NCI-H345 treated with DMSO at 0.1 percent for 48 hours (cell line): ENCODE measurements at regions not wholly inside any gene's neighbourhood (a gene's known extent, or its start where the extent isn't known, plus 50 kb on each side); places are given as distances from the start of the nearest gene placed in this dataset.
"Not testable (repeated sequence)": the region's sequence is repeated elsewhere in the genome, so short reads cannot be mapped to it uniquely, and the experiment has no call there.

ENCODE experiments used
- DNase-seq: peaks from one replicate; lab custom pipeline; 2025; ENCODE audit not compliant: unreplicated experiment; lab: John Stamatoyannopoulos, UW

- DNase-seq: no peak
These were observed 539.4 kb upstream of the ID2 start for GRCh38 chr2:8142461-8142860.

- no peak for DNase-seq
These were observed 537.7 kb upstream of the ID2 start for GRCh38 chr2:8144131-8144631.

- DNase-seq: no peak
These were observed 537.1 kb upstream of the ID2 start for GRCh38 chr2:8144785-8145184.

- DNase-seq: not testable (repeated sequence)
These were observed 536.5 kb upstream of the ID2 start for GRCh38 chr2:8145375-8145774.

GRCh38 chr2:8146132-8147005, 535.5 kb upstream of the ID2 start:
- peak; percentile 84 for DNase-seq

GRCh38 chr2:8148260-8149006, 533.4 kb upstream of the ID2 start:
- DNase-seq: no peak

GRCh38 chr2:8149007-8149405, 532.9 kb upstream of the ID2 start:
- no peak for DNase-seq

- no peak for DNase-seq
These were observed 531.8 kb upstream of the ID2 start for GRCh38 chr2:8149985-8150539.

GRCh38 chr2:8151888-8152287, 530.0 kb upstream of the ID2 start:
- no peak for DNase-seq

GRCh38 chr2:8152392-8153257, 529.2 kb upstream of the ID2 start:
- no peak for DNase-seq

- DNase-seq: no peak
These were observed 528.6 kb upstream of the ID2 start for GRCh38 chr2:8153258-8153718.

GRCh38 chr2:8154270-8154669, 527.6 kb upstream of the ID2 start:
- no peak for DNase-seq

GRCh38 chr2:8154936-8155335, 526.9 kb upstream of the ID2 start:
- DNase-seq: no peak

GRCh38 chr2:8157621-8158430, 524.0 kb upstream of the ID2 start:
- DNase-seq: no peak

GRCh38 chr2:8158711-8159110, 523.1 kb upstream of the ID2 start:
- no peak for DNase-seq

- no peak for DNase-seq
These were observed 522.5 kb upstream of the ID2 start for GRCh38 chr2:8159211-8159965.

GRCh38 chr2:8159966-8160603, 521.8 kb upstream of the ID2 start:
- DNase-seq: no peak

- no peak for DNase-seq
These were observed 520.9 kb upstream of the ID2 start for GRCh38 chr2:8160959-8161358.

GRCh38 chr2:8162552-8162951, 519.3 kb upstream of the ID2 start:
- DNase-seq: no peak
